ENCODE measurements at regions not wholly inside any gene's neighbourhood (a gene's known extent, or its start where the extent isn't known, plus 50 kb on each side); places are given as distances from the start of the nearest gene placed in this dataset.

- TF ChIP-seq CTCF (IDR thresholded peaks at IDR 0.05), result no peak
- H3K4me1 ChIP-seq, result no peaks in the 10 kb centered on the region
- no peaks in the 10 kb centered on the region for H3K27me3 ChIP-seq
- no peaks in the 10 kb centered on the region for H3K9me3 ChIP-seq
- no peak for DNase-seq
- no peaks in the 10 kb centered on the region for H3K36me3 ChIP-seq
- no peak overlapping the region for H3K4me3 ChIP-seq
- no peak overlapping the region for H3K27ac ChIP-seq
- intact Hi-C loops (cut with DNase I; ENCODE audit: low total_unique reads), result no loop called here
Measured at GRCh38 chr20:51941503-51941902, 139.2 kb upstream of the SALL4 start.

GRCh38 chr20:51939259-51939585 is 136.9 kb upstream of the SALL4 start:
- no peaks in the 10 kb centered on the region for H3K9me3 ChIP-seq
- H3K4me1 ChIP-seq, result no peaks in the 10 kb centered on the region
- no peak overlapping the region for H3K4me3 ChIP-seq
- peaks cover 0 to 8% of the 10 kb centered on the region in 2 donors for H3K27me3 ChIP-seq
- no peak for TF ChIP-seq CTCF (IDR thresholded peaks at IDR 0.05)
- no peaks in the 10 kb centered on the region for H3K36me3 ChIP-seq
- DNase-seq, result no peak
- H3K27ac ChIP-seq, result no peak overlapping the region
- intact Hi-C loops (cut with DNase I; ENCODE audit: low total_unique reads), result no loop called here

- no peak for TF ChIP-seq CTCF (IDR thresholded peaks at IDR 0.05)
- intact Hi-C loops (cut with DNase I; ENCODE audit: low total_unique reads), result no loop called here
- Histone ChIP-seq H3K4me3 (no peak overlapping the region), H3K27me3 (peaks cover 0 to 12% of the 10 kb centered on the region in 2 donors), H3K9me3 (no peaks in the 10 kb centered on the region), H3K27ac (no peak overlapping the region), H3K4me1 (no peaks in the 10 kb centered on the region), H3K36me3 (no peaks in the 10 kb centered on the region)
- DNase-seq, result no peak
Measured at GRCh38 chr20:51938559-51939258, 136.4 kb upstream of the SALL4 start.

- no peak for TF ChIP-seq CTCF (IDR thresholded peaks at IDR 0.05)
- Histone ChIP-seq H3K36me3 (no peaks in the 10 kb centered on the region), H3K27ac (no peak overlapping the region), H3K27me3 (peaks cover 0 to 16% of the 10 kb centered on the region in 2 donors), H3K9me3 (no peaks in the 10 kb centered on the region), H3K4me3 (no peak overlapping the region), H3K4me1 (no peaks in the 10 kb centered on the region)
- intact Hi-C loops (cut with DNase I; ENCODE audit: low total_unique reads), result no loop called here
- DNase-seq, result no peak
Measured at GRCh38 chr20:51937779-51938178, 135.5 kb upstream of the SALL4 start.

GRCh38 chr20:51936377-51936776 is 134.1 kb upstream of the SALL4 start:
- no peak overlapping the region for H3K4me3 ChIP-seq
- peaks cover 0 to 28% of the 10 kb centered on the region in 2 donors for H3K27me3 ChIP-seq
- no peak for TF ChIP-seq CTCF (IDR thresholded peaks at IDR 0.05)
- no peaks in the 10 kb centered on the region for H3K36me3 ChIP-seq
- H3K9me3 ChIP-seq, result no peaks in the 10 kb centered on the region
- DNase-seq, result no peak
- H3K27ac ChIP-seq, result no peak overlapping the region
- intact Hi-C loops (cut with DNase I; ENCODE audit: low total_unique reads), result no loop called here
- no peaks in the 10 kb centered on the region for H3K4me1 ChIP-seq

GRCh38 chr20:51935003-51935358 is 132.7 kb upstream of the SALL4 start:
- Histone ChIP-seq H3K4me3 (no peak overlapping the region), H3K27ac (no peak overlapping the region), H3K27me3 (peaks cover 0 to 28% of the 10 kb centered on the region in 2 donors), H3K36me3 (no peaks in the 10 kb centered on the region), H3K4me1 (peaks cover 0 to 3% (median 0%) of the 10 kb centered on the region in 4 donors), H3K9me3 (no peaks in the 10 kb centered on the region)
- DNase-seq, result no peak
- intact Hi-C loops (cut with DNase I; ENCODE audit: low total_unique reads), result no loop called here
- no peak for TF ChIP-seq CTCF (IDR thresholded peaks at IDR 0.05)
